ENCODE measurements at regions not wholly inside any gene's neighbourhood (a gene's known extent, or its start where the extent isn't known, plus 50 kb on each side); places are given as distances from the start of the nearest gene placed in this dataset.

DNA sequence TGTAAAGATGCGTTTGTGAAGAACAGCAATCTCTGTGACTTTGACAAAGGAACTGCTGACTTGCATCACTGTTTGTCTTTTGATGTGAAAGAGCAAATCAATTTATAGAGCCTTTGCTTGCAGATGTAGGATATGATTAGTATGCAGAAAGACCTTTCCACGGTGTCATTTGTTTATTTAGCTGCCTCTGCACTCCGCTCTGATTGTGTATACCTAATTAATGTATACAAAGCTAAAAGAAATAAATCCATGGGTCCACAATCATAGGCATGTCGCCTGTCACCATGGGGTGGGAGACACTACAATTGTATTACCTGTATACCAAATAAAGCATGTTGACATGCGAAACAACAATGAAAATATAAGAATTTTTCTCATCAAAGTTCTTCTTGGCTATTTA lies 410.7 kb downstream of the MZT1 start:
- intact Hi-C loops (cut with DNase I) = no loop called here
- Histone ChIP-seq H3K27me3 (no peaks in the 10 kb centered on the region), H3K9me3 (no peaks in the 10 kb centered on the region), H3K4me1 (ENCODE audit: insufficient read depth) (no peaks in the 10 kb centered on the region), H3K4me3 (no peak overlapping the region), H3K27ac (no peak overlapping the region), H3K36me3 (no peaks in the 10 kb centered on the region)
- no peak for DNase-seq
- 88 to 94% (median 89%) methylated on average over 5 of the region's 5 CpGs for WGBS, 3 donors
- TF ChIP-seq EP300 (IDR thresholded peaks at IDR 0.05) (no peak), POLR2A (IDR thresholded peaks at IDR 0.05) (no peak)
- TF ChIP-seq, protein P1, sequence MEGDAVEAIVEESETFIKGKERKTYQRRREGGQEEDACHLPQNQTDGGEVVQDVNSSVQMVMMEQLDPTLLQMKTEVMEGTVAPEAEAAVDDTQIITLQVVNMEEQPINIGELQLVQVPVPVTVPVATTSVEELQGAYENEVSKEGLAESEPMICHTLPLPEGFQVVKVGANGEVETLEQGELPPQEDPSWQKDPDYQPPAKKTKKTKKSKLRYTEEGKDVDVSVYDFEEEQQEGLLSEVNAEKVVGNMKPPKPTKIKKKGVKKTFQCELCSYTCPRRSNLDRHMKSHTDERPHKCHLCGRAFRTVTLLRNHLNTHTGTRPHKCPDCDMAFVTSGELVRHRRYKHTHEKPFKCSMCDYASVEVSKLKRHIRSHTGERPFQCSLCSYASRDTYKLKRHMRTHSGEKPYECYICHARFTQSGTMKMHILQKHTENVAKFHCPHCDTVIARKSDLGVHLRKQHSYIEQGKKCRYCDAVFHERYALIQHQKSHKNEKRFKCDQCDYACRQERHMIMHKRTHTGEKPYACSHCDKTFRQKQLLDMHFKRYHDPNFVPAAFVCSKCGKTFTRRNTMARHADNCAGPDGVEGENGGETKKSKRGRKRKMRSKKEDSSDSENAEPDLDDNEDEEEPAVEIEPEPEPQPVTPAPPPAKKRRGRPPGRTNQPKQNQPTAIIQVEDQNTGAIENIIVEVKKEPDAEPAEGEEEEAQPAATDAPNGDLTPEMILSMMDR (IDR thresholded peaks at IDR 0.05) = no peak

DNA sequence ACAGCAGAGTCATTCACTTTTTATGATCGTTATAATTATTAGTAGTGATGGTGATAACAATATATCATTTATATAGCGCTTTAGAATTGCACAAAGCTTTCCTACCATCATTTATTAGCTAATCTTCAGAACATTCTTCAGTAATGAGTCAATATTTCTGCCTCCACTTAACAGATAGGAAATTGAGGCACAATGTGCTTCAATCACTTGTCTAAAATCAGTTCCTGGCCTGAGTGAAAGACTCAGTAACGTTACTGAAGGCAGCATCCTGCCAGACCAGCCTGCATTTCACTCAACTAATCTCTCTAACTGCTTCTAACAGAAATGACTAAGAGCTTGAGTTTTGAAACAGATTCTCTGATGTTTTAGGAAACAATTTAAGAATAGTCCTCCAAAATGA lies 412.1 kb downstream of the MZT1 start:
- Histone ChIP-seq H3K4me1 (ENCODE audit: insufficient read depth) (no peaks in the 10 kb centered on the region), H3K9me3 (no peaks in the 10 kb centered on the region), H3K27me3 (no peaks in the 10 kb centered on the region), H3K4me3 (no peak overlapping the region), H3K36me3 (no peaks in the 10 kb centered on the region), H3K27ac (no peak overlapping the region)
- intact Hi-C loops (cut with DNase I) = no loop called here
- no peak for DNase-seq
- WGBS, 3 donors = 41 to 58% (median 55%) methylated on average over 3 of the region's 3 CpGs
- TF ChIP-seq, protein P1 (IDR thresholded peaks at IDR 0.05) = no peak
- TF ChIP-seq EP300 (IDR thresholded peaks at IDR 0.05) (no peak), POLR2A (IDR thresholded peaks at IDR 0.05) (no peak)

GRCh38 chr13:72314210-72314609 lies 413.2 kb downstream of the MZT1 start:
- Histone ChIP-seq H3K27ac (no peak overlapping the region), H3K4me3 (no peak overlapping the region), H3K4me1 (ENCODE audit: insufficient read depth) (no peaks in the 10 kb centered on the region), H3K9me3 (no peaks in the 10 kb centered on the region), H3K27me3 (no peaks in the 10 kb centered on the region), H3K36me3 (no peaks in the 10 kb centered on the region)
- TF ChIP-seq EP300 (IDR thresholded peaks at IDR 0.05) (no peak), POLR2A (IDR thresholded peaks at IDR 0.05) (no peak)
- TF ChIP-seq, protein P1 (IDR thresholded peaks at IDR 0.05) = no peak
- intact Hi-C loops (cut with DNase I) = no loop called here
- no peak for DNase-seq
- WGBS, 3 donors = 92 to 95% (median 95%) methylated on average over 2 of the region's 2 CpGs

DNA sequence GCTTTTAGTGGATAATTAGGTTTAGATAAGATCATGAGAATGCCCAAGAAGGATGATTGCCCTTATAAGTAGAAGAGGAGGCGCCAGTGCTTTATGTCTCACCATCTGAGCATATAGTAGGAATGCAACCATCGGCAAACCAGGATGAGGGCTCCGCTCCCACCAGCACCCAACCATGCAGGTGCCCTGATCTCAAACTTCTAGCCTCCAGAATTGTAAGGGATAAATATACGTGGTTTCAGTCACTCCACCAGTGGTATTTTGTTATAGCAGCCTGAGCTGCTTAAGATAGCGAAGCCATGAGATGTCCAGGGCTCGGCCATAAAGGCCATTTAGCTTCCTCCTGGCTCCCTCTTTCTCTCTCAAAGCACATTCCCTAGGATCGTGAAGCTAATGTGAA lies 413.9 kb downstream of the MZT1 start:
- 94 to 97% (median 96%) methylated on average over 7 of the region's 7 CpGs for WGBS, 3 donors
- Histone ChIP-seq H3K36me3 (no peaks in the 10 kb centered on the region), H3K4me1 (ENCODE audit: insufficient read depth) (no peaks in the 10 kb centered on the region), H3K27ac (no peak overlapping the region), H3K9me3 (no peaks in the 10 kb centered on the region), H3K4me3 (no peak overlapping the region), H3K27me3 (no peaks in the 10 kb centered on the region)
- TF ChIP-seq POLR2A (IDR thresholded peaks at IDR 0.05) (no peak), EP300 (IDR thresholded peaks at IDR 0.05) (no peak)
- TF ChIP-seq, protein P1 (IDR thresholded peaks at IDR 0.05) = no peak
- intact Hi-C loops (cut with DNase I) = no loop called here
- DNase-seq = no peak

Measured in ovary (tissue), 7 donors.